HG03432 (cell line): ENCODE measurements at regions not wholly inside any gene's neighbourhood (a gene's known extent, or its start where the extent isn't known, plus 50 kb on each side); places are given as distances from the start of the nearest gene placed in this dataset.
"Not testable (repeated sequence)": the region's sequence is repeated elsewhere in the genome, so short reads cannot be mapped to it uniquely, and the experiment has no call there.

ENCODE experiments used
- ATAC-seq: cut with Tn5 transposase; IDR thresholded peaks from one replicate; pipeline ENCODE4 v1.9.1; 2021; ENCODE audit warnings: mild to moderate bottlenecking, moderate library complexity; ENCODE audit not compliant: unreplicated experiment

GRCh38 chr5:155482428-155482827, 468.9 kb downstream of the KIF4B start:
- no peak for ATAC-seq

- no peak for ATAC-seq
Measured at GRCh38 chr5:155485386-155485785, 471.8 kb downstream of the KIF4B start.

GRCh38 chr5:155489949-155490348, 476.4 kb downstream of the KIF4B start:
- ATAC-seq, result no peak

GRCh38 chr5:155492191-155492590, 478.6 kb downstream of the KIF4B start:
- no peak for ATAC-seq

- no peak for ATAC-seq
Measured at GRCh38 chr5:155504606-155505005, 491.1 kb downstream of the KIF4B start.

- no peak for ATAC-seq
Measured at GRCh38 chr5:155507363-155507762, 493.8 kb downstream of the KIF4B start.

- ATAC-seq, result no peak
Measured at GRCh38 chr5:155508673-155509072, 495.1 kb downstream of the KIF4B start.

- no peak for ATAC-seq
Measured at GRCh38 chr5:155512329-155512728, 498.8 kb downstream of the KIF4B start.

- no peak for ATAC-seq
Measured at GRCh38 chr5:155514105-155514563, 500.6 kb downstream of the KIF4B start.

- no peak for ATAC-seq
Measured at GRCh38 chr5:155522540-155522939, 509.0 kb downstream of the KIF4B start.

- no peak for ATAC-seq
Measured at GRCh38 chr5:155529362-155529761, 515.8 kb downstream of the KIF4B start.

- no peak for ATAC-seq
Measured at GRCh38 chr5:155530046-155530445, 516.5 kb downstream of the KIF4B start.

- ATAC-seq, result no peak
Measured at GRCh38 chr5:155532621-155533311, 519.2 kb downstream of the KIF4B start.

GRCh38 chr5:155540000-155540595, 526.5 kb downstream of the KIF4B start:
- ATAC-seq, result no peak

GRCh38 chr5:155546075-155546474, 532.5 kb downstream of the KIF4B start:
- ATAC-seq, result no peak

- ATAC-seq, result no peak
Measured at GRCh38 chr5:155554500-155554899, 540.9 kb downstream of the KIF4B start.

- no peak for ATAC-seq
Measured at GRCh38 chr5:155556222-155556621, 542.7 kb downstream of the KIF4B start.

- no peak for ATAC-seq
Measured at GRCh38 chr5:155556700-155557099, 543.1 kb downstream of the KIF4B start.

GRCh38 chr5:155562158-155562557, 548.6 kb downstream of the KIF4B start:
- ATAC-seq, result no peak

- no peak for ATAC-seq
Measured at GRCh38 chr5:155564541-155564940, 551.0 kb downstream of the KIF4B start.

- ATAC-seq, result no peak
Measured at GRCh38 chr5:155575861-155576260, 562.3 kb downstream of the KIF4B start.

GRCh38 chr5:155586808-155587207, 573.3 kb downstream of the KIF4B start:
- ATAC-seq, result not testable (repeated sequence)

GRCh38 chr5:155587458-155587857, 573.9 kb downstream of the KIF4B start:
- ATAC-seq, result no peak
